Activated CD4-positive, alpha-beta T cell treated with anti-CD3 and anti-CD28 coated beads, Interleukin-2, amount 50 U/mL, for 4 hours (primary cell): ENCODE measurements at regions not wholly inside any gene's neighbourhood (a gene's known extent, or its start where the extent isn't known, plus 50 kb on each side); places are given as distances from the start of the nearest gene placed in this dataset.

Source experiments
- DNase-seq, 2 experiments: peaks; one replicate each; pipeline ENCODE4 v3.0.0-alpha.2; 2020

GRCh38 chr5:74040811-74041491 lies 415.0 kb downstream of the ARHGEF28 start:
- DNase-seq: no peak

- DNase-seq: no peak
These were observed 414.1 kb downstream of the ARHGEF28 start for GRCh38 chr5:74040065-74040551.

GRCh38 chr5:74037321-74037720 lies 411.3 kb downstream of the ARHGEF28 start:
- DNase-seq: no peak

GRCh38 chr5:74035521-74035937 lies 409.5 kb downstream of the ARHGEF28 start:
- no peak for DNase-seq

- DNase-seq: no peak
These were observed 408.7 kb downstream of the ARHGEF28 start for GRCh38 chr5:74034733-74035132.

GRCh38 chr5:74032617-74033016 lies 406.6 kb downstream of the ARHGEF28 start:
- DNase-seq: no peak

GRCh38 chr5:74031536-74031935 lies 405.5 kb downstream of the ARHGEF28 start:
- no peak for DNase-seq

GRCh38 chr5:74030821-74031220 lies 404.8 kb downstream of the ARHGEF28 start:
- no peak for DNase-seq

GRCh38 chr5:74030371-74030770 lies 404.4 kb downstream of the ARHGEF28 start:
- no peak for DNase-seq

- no peak for DNase-seq
These were observed 403.0 kb downstream of the ARHGEF28 start for GRCh38 chr5:74028976-74029375.

GRCh38 chr5:74028406-74028805 lies 402.4 kb downstream of the ARHGEF28 start:
- DNase-seq: no peak

GRCh38 chr5:74027732-74028338 lies 401.8 kb downstream of the ARHGEF28 start:
- DNase-seq: no peak

- no peak for DNase-seq
These were observed 400.3 kb downstream of the ARHGEF28 start for GRCh38 chr5:74026310-74026709.

- DNase-seq: no peak
These were observed 395.1 kb downstream of the ARHGEF28 start for GRCh38 chr5:74021126-74021525.

- no peak for DNase-seq
These were observed 394.5 kb downstream of the ARHGEF28 start for GRCh38 chr5:74020503-74020902.

GRCh38 chr5:74019923-74020322 lies 393.9 kb downstream of the ARHGEF28 start:
- no peak for DNase-seq

GRCh38 chr5:74017786-74018211 lies 391.8 kb downstream of the ARHGEF28 start:
- no peak for DNase-seq

- no peak for DNase-seq
These were observed 391.1 kb downstream of the ARHGEF28 start for GRCh38 chr5:74017112-74017511.

GRCh38 chr5:74016373-74016772 lies 390.4 kb downstream of the ARHGEF28 start:
- no peak for DNase-seq

- DNase-seq: no peak
These were observed 389.7 kb downstream of the ARHGEF28 start for GRCh38 chr5:74015716-74016115.

GRCh38 chr5:74013222-74013621 lies 387.2 kb downstream of the ARHGEF28 start:
- no peak for DNase-seq

GRCh38 chr5:74009502-74009901 lies 383.5 kb downstream of the ARHGEF28 start:
- no peak for DNase-seq

- DNase-seq: no peak
These were observed 381.2 kb downstream of the ARHGEF28 start for GRCh38 chr5:74007193-74007592.

- DNase-seq: no peak
These were observed 373.3 kb downstream of the ARHGEF28 start for GRCh38 chr5:73999297-73999696.

GRCh38 chr5:73998489-73998888 lies 372.5 kb downstream of the ARHGEF28 start:
- no peak for DNase-seq
